ENCODE measurements at regions not wholly inside any gene's neighbourhood (a gene's known extent, or its start where the extent isn't known, plus 50 kb on each side); places are given as distances from the start of the nearest gene placed in this dataset.
"Not testable (repeated sequence)": the region's sequence is repeated elsewhere in the genome, so short reads cannot be mapped to it uniquely, and the experiment has no call there.

- Histone ChIP-seq H3K9me3 (replicated peaks; ENCODE audit: control insufficient read depth, low read depth, low read length) (no peaks in the 10 kb centered on the region), H3K4me3 (ENCODE audit: low read length) (no peak overlapping the region), H3K27ac (ENCODE audit: low read length) (no peak overlapping the region), H3K36me3 (ENCODE audit: control insufficient read depth, insufficient read depth, low read length) (no peaks in the 10 kb centered on the region), H3K27me3 (ENCODE audit: control insufficient read depth, insufficient read depth, low read length) (no peaks in the 10 kb centered on the region), H3K4me1 (ENCODE audit: control insufficient read depth, insufficient read depth, low read length) (peaks cover 2% of the 10 kb centered on the region)
- no peak for DNase-seq
Observed at GRCh38 chr9:80790764-80791163, 898.6 kb downstream of the TLE1 start.

GRCh38 chr9:80789831-80790230, 899.5 kb downstream of the TLE1 start:
- Histone ChIP-seq H3K27me3 (ENCODE audit: control insufficient read depth, insufficient read depth, low read length) (no peaks in the 10 kb centered on the region), H3K9me3 (replicated peaks; ENCODE audit: control insufficient read depth, low read depth, low read length) (no peaks in the 10 kb centered on the region), H3K36me3 (ENCODE audit: control insufficient read depth, insufficient read depth, low read length) (no peaks in the 10 kb centered on the region), H3K27ac (ENCODE audit: low read length) (no peak overlapping the region), H3K4me1 (ENCODE audit: control insufficient read depth, insufficient read depth, low read length) (peaks cover 2% of the 10 kb centered on the region), H3K4me3 (ENCODE audit: low read length) (no peak overlapping the region)
- DNase-seq = no peak
- 98% methylated on average over 3 of the region's 5 CpGs for WGBS (ENCODE audit: insufficient coverage)

GRCh38 chr9:80787636-80788035, 901.7 kb downstream of the TLE1 start:
- Histone ChIP-seq H3K9me3 (replicated peaks; ENCODE audit: control insufficient read depth, low read depth, low read length) (no peaks in the 10 kb centered on the region), H3K27ac (ENCODE audit: low read length) (no peak overlapping the region), H3K27me3 (ENCODE audit: control insufficient read depth, insufficient read depth, low read length) (no peaks in the 10 kb centered on the region), H3K4me3 (ENCODE audit: low read length) (no peak overlapping the region), H3K4me1 (ENCODE audit: control insufficient read depth, insufficient read depth, low read length) (no peaks in the 10 kb centered on the region), H3K36me3 (ENCODE audit: control insufficient read depth, insufficient read depth, low read length) (no peaks in the 10 kb centered on the region)
- WGBS (ENCODE audit: insufficient coverage) = no CpG with 5 or more reads among the region's 1 CpG
- no peak for DNase-seq

GRCh38 chr9:80784647-80785046, 904.7 kb downstream of the TLE1 start:
- Histone ChIP-seq H3K4me1 (ENCODE audit: control insufficient read depth, insufficient read depth, low read length) (no peaks in the 10 kb centered on the region), H3K9me3 (replicated peaks; ENCODE audit: control insufficient read depth, low read depth, low read length) (no peaks in the 10 kb centered on the region), H3K27me3 (ENCODE audit: control insufficient read depth, insufficient read depth, low read length) (no peaks in the 10 kb centered on the region), H3K27ac (ENCODE audit: low read length) (no peak overlapping the region), H3K4me3 (ENCODE audit: low read length) (no peak overlapping the region), H3K36me3 (ENCODE audit: control insufficient read depth, insufficient read depth, low read length) (no peaks in the 10 kb centered on the region)
- no peak for DNase-seq

GRCh38 chr9:80775971-80776370, 913.4 kb downstream of the TLE1 start:
- Histone ChIP-seq H3K36me3 (ENCODE audit: control insufficient read depth, insufficient read depth, low read length) (no peaks in the 10 kb centered on the region), H3K4me3 (ENCODE audit: low read length) (no peak overlapping the region), H3K27me3 (ENCODE audit: control insufficient read depth, insufficient read depth, low read length) (no peaks in the 10 kb centered on the region), H3K4me1 (ENCODE audit: control insufficient read depth, insufficient read depth, low read length) (no peaks in the 10 kb centered on the region), H3K27ac (ENCODE audit: low read length) (no peak overlapping the region), H3K9me3 (replicated peaks; ENCODE audit: control insufficient read depth, low read depth, low read length) (no peaks in the 10 kb centered on the region)
- DNase-seq = no peak

- Histone ChIP-seq H3K27ac (ENCODE audit: low read length) (no peak overlapping the region), H3K27me3 (ENCODE audit: control insufficient read depth, insufficient read depth, low read length) (no peaks in the 10 kb centered on the region), H3K4me3 (ENCODE audit: low read length) (no peak overlapping the region), H3K36me3 (ENCODE audit: control insufficient read depth, insufficient read depth, low read length) (no peaks in the 10 kb centered on the region), H3K4me1 (ENCODE audit: control insufficient read depth, insufficient read depth, low read length) (no peaks in the 10 kb centered on the region), H3K9me3 (replicated peaks; ENCODE audit: control insufficient read depth, low read depth, low read length) (no peaks in the 10 kb centered on the region)
- WGBS (ENCODE audit: insufficient coverage) = no CpG with 5 or more reads among the region's 2 CpGs
- no peak for DNase-seq
Observed at GRCh38 chr9:80775530-80775929, 913.8 kb downstream of the TLE1 start.

- Histone ChIP-seq H3K4me3 (ENCODE audit: low read length) (no peak overlapping the region), H3K4me1 (ENCODE audit: control insufficient read depth, insufficient read depth, low read length) (no peaks in the 10 kb centered on the region), H3K36me3 (ENCODE audit: control insufficient read depth, insufficient read depth, low read length) (no peaks in the 10 kb centered on the region), H3K27me3 (ENCODE audit: control insufficient read depth, insufficient read depth, low read length) (no peaks in the 10 kb centered on the region), H3K27ac (ENCODE audit: low read length) (no peak overlapping the region), H3K9me3 (replicated peaks; ENCODE audit: control insufficient read depth, low read depth, low read length) (no peaks in the 10 kb centered on the region)
- DNase-seq = no peak
- no CpG with 5 or more reads among the region's 6 CpGs for WGBS (ENCODE audit: insufficient coverage)
Observed at GRCh38 chr9:80771555-80772347, 917.6 kb downstream of the TLE1 start.

- Histone ChIP-seq H3K27me3 (ENCODE audit: control insufficient read depth, insufficient read depth, low read length) (no peaks in the 10 kb centered on the region), H3K27ac (ENCODE audit: low read length) (no peak overlapping the region), H3K4me1 (ENCODE audit: control insufficient read depth, insufficient read depth, low read length) (no peaks in the 10 kb centered on the region), H3K9me3 (replicated peaks; ENCODE audit: control insufficient read depth, low read depth, low read length) (no peaks in the 10 kb centered on the region), H3K4me3 (ENCODE audit: low read length) (no peak overlapping the region), H3K36me3 (ENCODE audit: control insufficient read depth, insufficient read depth, low read length) (no peaks in the 10 kb centered on the region)
- DNase-seq = peak; percentile 94
- whole genome bisulfite sequencing (ENCODE audit: insufficient coverage) = 15% methylated on average over 4 of the region's 4 CpGs
Observed at GRCh38 chr9:80763536-80763935, 925.8 kb downstream of the TLE1 start.

- Histone ChIP-seq H3K27me3 (ENCODE audit: control insufficient read depth, insufficient read depth, low read length) (no peaks in the 10 kb centered on the region), H3K27ac (ENCODE audit: low read length) (no peak overlapping the region), H3K4me3 (ENCODE audit: low read length) (no peak overlapping the region), H3K4me1 (ENCODE audit: control insufficient read depth, insufficient read depth, low read length) (no peaks in the 10 kb centered on the region), H3K36me3 (ENCODE audit: control insufficient read depth, insufficient read depth, low read length) (no peaks in the 10 kb centered on the region), H3K9me3 (replicated peaks; ENCODE audit: control insufficient read depth, low read depth, low read length) (no peaks in the 10 kb centered on the region)
- no CpG with 5 or more reads among the region's 2 CpGs for WGBS (ENCODE audit: insufficient coverage)
- no peak for DNase-seq
Observed at GRCh38 chr9:80755586-80755985, 933.8 kb downstream of the TLE1 start.

- H3K9me3 ChIP-seq (replicated peaks; ENCODE audit: control insufficient read depth, low read depth, low read length); H3K27me3 ChIP-seq (ENCODE audit: control insufficient read depth, insufficient read depth, low read length); H3K36me3 ChIP-seq (ENCODE audit: control insufficient read depth, insufficient read depth, low read length); H3K4me1 ChIP-seq (ENCODE audit: control insufficient read depth, insufficient read depth, low read length); H3K27ac ChIP-seq (ENCODE audit: low read length); H3K4me3 ChIP-seq (ENCODE audit: low read length); DNase-seq: not testable (repeated sequence)
- 94% methylated on average over 16 of the region's 17 CpGs for WGBS (ENCODE audit: insufficient coverage)
Observed at GRCh38 chr9:80747056-80747455, 942.3 kb downstream of the TLE1 start.

GRCh38 chr9:80732506-80732905, 956.8 kb downstream of the TLE1 start:
- Histone ChIP-seq H3K27me3 (ENCODE audit: control insufficient read depth, insufficient read depth, low read length) (no peaks in the 10 kb centered on the region), H3K36me3 (ENCODE audit: control insufficient read depth, insufficient read depth, low read length) (no peaks in the 10 kb centered on the region), H3K9me3 (replicated peaks; ENCODE audit: control insufficient read depth, low read depth, low read length) (no peaks in the 10 kb centered on the region), H3K27ac (ENCODE audit: low read length) (no peak overlapping the region), H3K4me3 (ENCODE audit: low read length) (no peak overlapping the region), H3K4me1 (ENCODE audit: control insufficient read depth, insufficient read depth, low read length) (no peaks in the 10 kb centered on the region)
- peak; percentile 11 for DNase-seq
- WGBS (ENCODE audit: insufficient coverage) = 20% methylated on average over 1 of the region's 2 CpGs
